ENCODE measurements at regions not wholly inside any gene's neighbourhood (a gene's known extent, or its start where the extent isn't known, plus 50 kb on each side); places are given as distances from the start of the nearest gene placed in this dataset.

DNA sequence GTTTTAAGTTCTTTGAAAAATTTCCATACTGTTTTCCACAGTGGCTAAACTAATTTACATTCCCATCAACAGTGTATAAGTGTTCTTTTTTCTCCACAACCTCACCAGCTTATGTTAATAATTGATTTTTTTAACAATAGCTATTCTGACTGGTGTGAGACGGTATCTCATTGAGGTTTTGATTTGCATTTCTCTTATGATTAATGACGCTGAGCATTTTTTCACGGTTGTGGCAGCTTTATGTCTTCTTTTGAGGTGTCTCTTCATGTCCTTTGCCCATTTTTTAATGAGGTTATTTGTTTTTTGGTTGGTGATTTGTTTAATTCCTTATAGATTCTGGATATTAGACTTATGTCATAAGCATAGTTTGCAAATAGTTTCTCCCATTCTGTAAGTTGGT lies 997.9 kb downstream of the SUCLG1 start (continued):
- TF ChIP-seq, protein P1, sequence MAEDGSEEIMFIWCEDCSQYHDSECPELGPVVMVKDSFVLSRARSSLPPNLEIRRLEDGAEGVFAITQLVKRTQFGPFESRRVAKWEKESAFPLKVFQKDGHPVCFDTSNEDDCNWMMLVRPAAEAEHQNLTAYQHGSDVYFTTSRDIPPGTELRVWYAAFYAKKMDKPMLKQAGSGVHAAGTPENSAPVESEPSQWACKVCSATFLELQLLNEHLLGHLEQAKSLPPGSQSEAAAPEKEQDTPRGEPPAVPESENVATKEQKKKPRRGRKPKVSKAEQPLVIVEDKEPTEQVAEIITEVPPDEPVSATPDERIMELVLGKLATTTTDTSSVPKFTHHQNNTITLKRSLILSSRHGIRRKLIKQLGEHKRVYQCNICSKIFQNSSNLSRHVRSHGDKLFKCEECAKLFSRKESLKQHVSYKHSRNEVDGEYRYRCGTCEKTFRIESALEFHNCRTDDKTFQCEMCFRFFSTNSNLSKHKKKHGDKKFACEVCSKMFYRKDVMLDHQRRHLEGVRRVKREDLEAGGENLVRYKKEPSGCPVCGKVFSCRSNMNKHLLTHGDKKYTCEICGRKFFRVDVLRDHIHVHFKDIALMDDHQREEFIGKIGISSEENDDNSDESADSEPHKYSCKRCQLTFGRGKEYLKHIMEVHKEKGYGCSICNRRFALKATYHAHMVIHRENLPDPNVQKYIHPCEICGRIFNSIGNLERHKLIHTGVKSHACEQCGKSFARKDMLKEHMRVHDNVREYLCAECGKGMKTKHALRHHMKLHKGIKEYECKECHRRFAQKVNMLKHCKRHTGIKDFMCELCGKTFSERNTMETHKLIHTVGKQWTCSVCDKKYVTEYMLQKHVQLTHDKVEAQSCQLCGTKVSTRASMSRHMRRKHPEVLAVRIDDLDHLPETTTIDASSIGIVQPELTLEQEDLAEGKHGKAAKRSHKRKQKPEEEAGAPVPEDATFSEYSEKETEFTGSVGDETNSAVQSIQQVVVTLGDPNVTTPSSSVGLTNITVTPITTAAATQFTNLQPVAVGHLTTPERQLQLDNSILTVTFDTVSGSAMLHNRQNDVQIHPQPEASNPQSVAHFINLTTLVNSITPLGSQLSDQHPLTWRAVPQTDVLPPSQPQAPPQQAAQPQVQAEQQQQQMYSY (CRISPR knock-in tag; IDR thresholded peaks at IDR 0.05): no peak

DNA sequence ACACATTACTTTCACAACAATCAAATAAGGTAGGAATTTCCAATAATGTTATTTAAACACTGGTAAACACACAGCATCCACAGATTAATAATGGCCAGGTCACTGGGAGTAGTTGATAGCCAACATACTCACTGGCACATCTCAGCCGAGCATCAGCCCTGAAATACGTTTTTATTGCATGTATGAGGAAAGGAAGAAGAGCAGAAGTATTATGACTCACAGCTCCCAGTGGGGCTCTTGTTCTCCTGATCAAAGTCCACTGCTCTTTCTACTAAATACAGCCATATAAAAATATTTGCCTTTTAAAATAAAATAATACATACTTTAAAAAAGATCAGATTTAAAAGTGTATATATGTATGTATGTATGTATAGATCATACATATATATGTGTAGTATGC lies 999.6 kb downstream of the SUCLG1 start:
- FAIRE-seq (no peak), DNase-seq (ENCODE audit: low read depth, low spot score) (no peak), ATAC-seq (no peak; the same call in 2 of the 3 replicates)
- no peaks in the 10 kb centered on the region for H4K20me1 ChIP-seq (ENCODE audit: control insufficient read depth, insufficient read depth)
- no peaks in the 10 kb centered on the region for H3K9me3 ChIP-seq (replicated peaks; ENCODE audit: control insufficient read depth, insufficient read depth, low read length)
- H3K4me2 ChIP-seq (ENCODE audit: control insufficient read depth, insufficient read depth): no peak overlapping the region
- no peak overlapping the region for H2AFZ ChIP-seq (ENCODE audit: control insufficient read depth, low read depth, low read length)
- no peaks in the 10 kb centered on the region for H3K27me3 ChIP-seq (replicated peaks in 1 of 2; ENCODE audit: control insufficient read depth in 2 of 2, insufficient read depth in 2 of 2, low read length in 1 of 2)
- no peaks in the 10 kb centered on the region for H3K79me2 ChIP-seq (ENCODE audit: control insufficient read depth, insufficient read depth, low read length)
- in situ Hi-C loops (cut with MboI): no loop called here
- no peak overlapping the region for H3K4me3 ChIP-seq
- intact Hi-C loops (cut with micrococcal nuclease; ENCODE audit: unreplicated experiment): no loop called here
- ChIA-PET CTCF (no interaction called here), RAD21 (ENCODE audit: unreplicated experiment) (no interaction called here), SMC1A (ENCODE audit: uncharacterized antibody, unreplicated experiment) (interaction anchor here (1.8 kb wide), 1 partner anchor 13 kb away, joined by 7 read pairs; no protein-coding TSS in a partner anchor), POLR2A (no interaction called here)
- WGBS (ENCODE audit: insufficient coverage, insufficient replicate concordance, low lambda C conversion rate, missing lambda C conversion rate): 0% methylated on average over 2 of the region's 2 CpGs
- H3K27ac ChIP-seq (ENCODE audit: control insufficient read depth, insufficient read depth): no peak overlapping the region
- H3K36me3 ChIP-seq (ENCODE audit: control insufficient read depth in 2 of 2, insufficient read depth in 2 of 2, low read length in 1 of 2): no peaks in the 10 kb centered on the region
- H3K9ac ChIP-seq (ENCODE audit: control insufficient read depth, insufficient read depth, low read length): no peak overlapping the region
- BruUV-seq (replicated peaks): no TSS peak
- no peaks in the 10 kb centered on the region for H3K4me1 ChIP-seq (ENCODE audit: control insufficient read depth, insufficient read depth, low read length)
- TF ChIP-seq ZNF217 (IDR thresholded peaks at IDR 0.05) (no peak), ASH2L (IDR thresholded peaks at IDR 0.05; ENCODE audit: borderline replicate concordance, low read depth) (no peak), SRF (IDR thresholded peaks at IDR 0.05; ENCODE audit: low read depth in 2 of 2, low read length in 2 of 2) (no peak), HDAC2 (IDR thresholded peaks at IDR 0.05) (no peak), SIN3A (IDR thresholded peaks at IDR 0.05; ENCODE audit: low read depth, low read length) (no peak), ZBED1 (IDR thresholded peaks at IDR 0.05; ENCODE audit: borderline replicate concordance) (no peak), ZNF274 (IDR thresholded peaks at IDR 0.05; ENCODE audit: insufficient read depth, insufficient read length) (no peak)
- TF ChIP-seq, protein P2, sequence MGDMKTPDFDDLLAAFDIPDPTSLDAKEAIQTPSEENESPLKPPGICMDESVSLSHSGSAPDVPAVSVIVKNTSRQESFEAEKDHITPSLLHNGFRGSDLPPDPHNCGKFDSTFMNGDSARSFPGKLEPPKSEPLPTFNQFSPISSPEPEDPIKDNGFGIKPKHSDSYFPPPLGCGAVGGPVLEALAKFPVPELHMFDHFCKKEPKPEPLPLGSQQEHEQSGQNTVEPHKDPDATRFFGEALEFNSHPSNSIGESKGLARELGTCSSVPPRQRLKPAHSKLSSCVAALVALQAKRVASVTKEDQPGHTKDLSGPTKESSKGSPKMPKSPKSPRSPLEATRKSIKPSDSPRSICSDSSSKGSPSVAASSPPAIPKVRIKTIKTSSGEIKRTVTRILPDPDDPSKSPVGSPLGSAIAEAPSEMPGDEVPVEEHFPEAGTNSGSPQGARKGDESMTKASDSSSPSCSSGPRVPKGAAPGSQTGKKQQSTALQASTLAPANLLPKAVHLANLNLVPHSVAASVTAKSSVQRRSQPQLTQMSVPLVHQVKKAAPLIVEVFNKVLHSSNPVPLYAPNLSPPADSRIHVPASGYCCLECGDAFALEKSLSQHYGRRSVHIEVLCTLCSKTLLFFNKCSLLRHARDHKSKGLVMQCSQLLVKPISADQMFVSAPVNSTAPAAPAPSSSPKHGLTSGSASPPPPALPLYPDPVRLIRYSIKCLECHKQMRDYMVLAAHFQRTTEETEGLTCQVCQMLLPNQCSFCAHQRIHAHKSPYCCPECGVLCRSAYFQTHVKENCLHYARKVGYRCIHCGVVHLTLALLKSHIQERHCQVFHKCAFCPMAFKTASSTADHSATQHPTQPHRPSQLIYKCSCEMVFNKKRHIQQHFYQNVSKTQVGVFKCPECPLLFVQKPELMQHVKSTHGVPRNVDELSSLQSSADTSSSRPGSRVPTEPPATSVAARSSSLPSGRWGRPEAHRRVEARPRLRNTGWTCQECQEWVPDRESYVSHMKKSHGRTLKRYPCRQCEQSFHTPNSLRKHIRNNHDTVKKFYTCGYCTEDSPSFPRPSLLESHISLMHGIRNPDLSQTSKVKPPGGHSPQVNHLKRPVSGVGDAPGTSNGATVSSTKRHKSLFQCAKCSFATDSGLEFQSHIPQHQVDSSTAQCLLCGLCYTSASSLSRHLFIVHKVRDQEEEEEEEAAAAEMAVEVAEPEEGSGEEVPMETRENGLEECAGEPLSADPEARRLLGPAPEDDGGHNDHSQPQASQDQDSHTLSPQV (IDR thresholded peaks at IDR 0.05): no peak
- TF ChIP-seq, protein P3, sequence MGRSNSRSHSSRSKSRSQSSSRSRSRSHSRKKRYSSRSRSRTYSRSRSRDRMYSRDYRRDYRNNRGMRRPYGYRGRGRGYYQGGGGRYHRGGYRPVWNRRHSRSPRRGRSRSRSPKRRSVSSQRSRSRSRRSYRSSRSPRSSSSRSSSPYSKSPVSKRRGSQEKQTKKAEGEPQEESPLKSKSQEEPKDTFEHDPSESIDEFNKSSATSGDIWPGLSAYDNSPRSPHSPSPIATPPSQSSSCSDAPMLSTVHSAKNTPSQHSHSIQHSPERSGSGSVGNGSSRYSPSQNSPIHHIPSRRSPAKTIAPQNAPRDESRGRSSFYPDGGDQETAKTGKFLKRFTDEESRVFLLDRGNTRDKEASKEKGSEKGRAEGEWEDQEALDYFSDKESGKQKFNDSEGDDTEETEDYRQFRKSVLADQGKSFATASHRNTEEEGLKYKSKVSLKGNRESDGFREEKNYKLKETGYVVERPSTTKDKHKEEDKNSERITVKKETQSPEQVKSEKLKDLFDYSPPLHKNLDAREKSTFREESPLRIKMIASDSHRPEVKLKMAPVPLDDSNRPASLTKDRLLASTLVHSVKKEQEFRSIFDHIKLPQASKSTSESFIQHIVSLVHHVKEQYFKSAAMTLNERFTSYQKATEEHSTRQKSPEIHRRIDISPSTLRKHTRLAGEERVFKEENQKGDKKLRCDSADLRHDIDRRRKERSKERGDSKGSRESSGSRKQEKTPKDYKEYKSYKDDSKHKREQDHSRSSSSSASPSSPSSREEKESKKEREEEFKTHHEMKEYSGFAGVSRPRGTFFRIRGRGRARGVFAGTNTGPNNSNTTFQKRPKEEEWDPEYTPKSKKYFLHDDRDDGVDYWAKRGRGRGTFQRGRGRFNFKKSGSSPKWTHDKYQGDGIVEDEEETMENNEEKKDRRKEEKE (IDR thresholded peaks at IDR 0.05): no peak
